Activated CD8-positive, alpha-beta memory T cell treated with anti-CD3 and anti-CD28 coated beads, Interleukin-2, amount 50 U/mL, for 48 hours (primary cell): ENCODE measurements at regions not wholly inside any gene's neighbourhood (a gene's known extent, or its start where the extent isn't known, plus 50 kb on each side); places are given as distances from the start of the nearest gene placed in this dataset.
"Not testable (repeated sequence)": the region's sequence is repeated elsewhere in the genome, so short reads cannot be mapped to it uniquely, and the experiment has no call there.

Experiments
- DNase-seq: peaks from one replicate; pipeline ENCODE4 v3.0.0-alpha.2; 2020

DNA sequence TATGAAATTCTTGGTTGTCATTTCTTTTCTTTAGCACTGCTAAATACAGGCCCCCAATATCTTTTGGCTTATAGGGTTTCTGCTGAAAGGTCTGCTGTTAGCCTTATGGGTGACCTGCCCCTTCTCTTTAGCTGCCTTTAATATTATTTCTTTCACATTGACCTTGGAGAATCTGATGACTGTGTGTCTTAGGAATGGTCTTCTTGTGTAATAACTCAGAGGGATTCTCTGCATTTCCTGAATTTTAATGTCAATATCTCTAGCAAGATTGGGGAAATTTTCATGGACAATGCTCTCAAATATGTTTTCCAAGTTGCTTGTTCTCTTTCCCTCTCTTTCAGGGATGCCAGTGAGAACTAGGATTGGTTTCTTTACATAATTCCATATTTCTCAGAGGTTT is 292.4 kb downstream of the SLC7A11 start:
- no peak for DNase-seq

DNA sequence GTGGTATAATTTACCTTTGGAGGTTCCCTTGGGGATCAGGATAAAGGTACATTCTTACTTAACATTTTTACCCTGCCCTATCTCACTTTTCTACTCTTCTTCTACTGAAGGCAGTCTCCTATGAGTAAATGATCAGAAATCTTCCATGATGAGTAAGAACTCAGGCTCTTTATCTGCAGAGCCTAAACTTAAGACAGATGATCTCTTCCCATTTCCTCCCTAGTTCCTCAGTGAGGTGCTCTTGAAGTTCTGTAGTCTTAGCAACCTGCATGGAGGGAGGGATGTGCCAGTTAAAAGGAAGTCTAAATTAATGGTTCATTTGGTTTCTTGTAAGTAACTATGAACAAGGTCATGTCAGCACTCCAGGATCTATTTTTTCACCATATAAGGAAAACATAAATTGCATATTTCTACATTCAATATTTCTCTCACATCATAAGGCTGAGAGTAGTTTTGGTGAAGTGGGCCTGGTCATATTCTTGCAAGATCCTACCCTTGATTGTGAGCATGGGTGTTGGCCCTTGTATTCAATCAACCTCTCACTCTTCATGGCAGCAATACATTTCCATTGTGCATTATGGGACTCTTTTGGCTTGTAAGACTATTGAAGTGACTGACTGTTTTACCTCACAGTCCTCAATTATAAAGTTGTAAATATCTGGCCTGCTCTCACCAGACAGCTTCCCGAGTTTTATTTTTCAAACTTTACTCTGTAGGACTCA is 295.5 kb downstream of the SLC7A11 start:
- DNase-seq = no peak

DNA sequence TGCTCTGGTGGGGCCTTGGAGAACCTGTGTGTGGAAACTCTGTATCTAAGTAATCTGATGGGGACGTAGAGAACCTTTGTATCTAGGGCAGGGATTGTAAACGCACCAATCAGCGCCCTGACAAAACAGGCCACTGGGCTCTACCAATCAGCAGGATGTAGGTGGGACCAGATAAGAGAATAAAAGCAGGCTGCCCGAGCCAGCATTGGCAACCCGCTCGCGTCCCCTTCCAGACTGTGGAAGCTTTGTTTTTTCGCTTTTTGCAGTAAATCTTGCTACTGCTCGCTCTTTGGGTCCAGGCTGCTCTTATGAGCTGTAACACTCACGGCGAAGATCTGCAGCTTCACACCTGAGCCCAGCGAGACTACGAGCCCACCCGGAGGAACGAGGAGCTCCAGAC is 299.3 kb downstream of the SLC7A11 start:
- DNase-seq = not testable (repeated sequence)

GRCh38 chr4:137942015-137942515 is 300.1 kb downstream of the SLC7A11 start:
- DNase-seq = not testable (repeated sequence)

DNA sequence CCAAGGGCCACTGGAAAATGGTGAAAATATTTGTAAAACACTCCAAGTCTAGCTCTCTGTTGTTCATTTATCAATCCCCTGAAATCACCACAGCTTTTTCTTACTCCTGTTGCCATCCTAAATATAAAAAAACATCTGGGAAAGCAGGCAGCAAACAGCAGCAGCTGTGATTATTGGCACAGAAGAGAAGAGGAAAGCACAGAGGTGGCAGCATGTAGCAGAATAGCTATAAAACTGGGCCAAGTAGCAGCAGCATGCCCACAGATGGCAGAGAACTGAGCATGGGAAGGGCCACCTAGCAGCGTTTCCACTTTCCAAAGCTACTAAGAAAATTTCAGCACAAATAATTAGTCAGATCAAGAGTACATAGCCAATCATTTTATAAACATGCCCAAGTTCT is 307.2 kb downstream of the SLC7A11 start:
- no peak for DNase-seq

DNA sequence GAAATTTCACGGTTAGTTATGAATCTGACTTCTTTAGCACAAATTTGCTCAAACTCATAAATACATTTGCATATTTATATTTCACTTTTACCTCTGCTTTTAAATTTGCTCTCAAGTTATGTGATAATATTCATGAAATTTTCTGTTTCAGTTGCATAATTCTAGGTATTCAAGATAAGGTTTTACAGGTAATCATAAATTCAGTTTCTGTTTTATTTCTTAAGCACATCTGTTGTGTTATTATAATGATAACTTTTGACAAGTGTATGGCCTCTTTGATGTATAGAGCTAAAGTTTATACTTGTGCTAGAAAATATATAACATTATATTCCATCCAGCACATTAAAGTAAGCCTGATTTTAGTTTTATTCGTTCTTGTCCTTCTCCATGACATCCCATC is 308.1 kb downstream of the SLC7A11 start:
- DNase-seq = no peak

DNA sequence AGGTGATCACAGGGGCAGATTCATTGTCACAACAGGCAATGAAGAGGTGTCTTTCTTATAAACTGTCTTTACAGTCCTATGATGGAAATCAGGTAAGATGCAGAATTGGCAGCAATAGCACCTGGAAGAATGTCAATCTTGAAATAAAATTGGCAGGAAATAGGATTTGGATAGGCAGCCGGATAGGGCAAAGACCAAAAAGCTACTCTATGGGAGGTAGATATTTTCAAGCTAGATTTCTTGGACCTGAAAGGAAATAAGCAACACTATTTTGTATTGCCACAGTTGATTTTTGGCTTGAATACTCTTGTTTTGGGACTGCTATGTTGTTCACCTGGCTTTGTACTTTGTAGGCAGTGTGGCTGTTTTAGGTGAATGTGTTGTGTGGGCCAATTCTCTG is 314.2 kb downstream of the SLC7A11 start:
- DNase-seq = no peak

DNA sequence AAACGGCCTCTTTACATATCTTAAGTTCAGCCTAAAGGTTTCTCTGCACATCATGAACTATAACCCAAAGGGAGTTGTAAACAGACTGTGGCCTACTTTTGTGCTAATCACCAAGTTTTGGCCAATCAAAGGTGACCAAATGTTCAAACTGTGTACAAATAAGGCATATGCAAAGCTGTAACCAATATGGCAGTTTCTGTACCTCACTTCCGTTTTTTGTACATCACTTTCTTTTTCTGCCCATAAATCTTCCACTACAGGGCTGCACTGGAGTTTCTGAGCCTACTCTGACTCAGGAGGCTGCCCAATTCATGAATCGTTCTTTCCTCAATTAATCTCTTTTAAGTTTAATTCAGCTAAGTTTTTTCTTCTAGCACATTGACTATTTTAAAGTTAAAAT is 318.7 kb downstream of the SLC7A11 start:
- no peak for DNase-seq

- DNase-seq = no peak
Measured at GRCh38 chr4:137922721-137923120, 319.4 kb downstream of the SLC7A11 start.

- no peak for DNase-seq
Measured at GRCh38 chr4:137909529-137910309, 332.4 kb downstream of the SLC7A11 start.

DNA sequence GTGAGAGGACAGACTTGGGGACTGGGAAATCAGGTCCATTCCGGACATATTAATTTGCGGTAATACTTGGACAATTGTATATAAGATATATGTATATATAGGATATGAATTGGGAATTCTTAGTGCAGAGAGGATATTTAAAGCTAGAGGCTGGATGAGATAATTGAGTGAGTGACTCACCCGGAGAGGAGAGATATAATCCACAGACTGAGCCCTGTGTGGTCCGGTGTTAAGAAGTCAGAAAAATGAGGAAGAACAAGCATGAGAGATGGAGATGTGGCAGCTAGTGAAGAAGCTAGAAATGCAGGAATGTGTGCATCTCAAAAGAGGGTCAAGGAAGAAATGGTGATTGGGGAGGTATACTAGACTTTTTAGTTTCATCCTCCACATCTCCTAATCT is 336.2 kb downstream of the SLC7A11 start:
- no peak for DNase-seq

- DNase-seq = no peak
Measured at GRCh38 chr4:137901114-137901513, 341.0 kb downstream of the SLC7A11 start.

DNA sequence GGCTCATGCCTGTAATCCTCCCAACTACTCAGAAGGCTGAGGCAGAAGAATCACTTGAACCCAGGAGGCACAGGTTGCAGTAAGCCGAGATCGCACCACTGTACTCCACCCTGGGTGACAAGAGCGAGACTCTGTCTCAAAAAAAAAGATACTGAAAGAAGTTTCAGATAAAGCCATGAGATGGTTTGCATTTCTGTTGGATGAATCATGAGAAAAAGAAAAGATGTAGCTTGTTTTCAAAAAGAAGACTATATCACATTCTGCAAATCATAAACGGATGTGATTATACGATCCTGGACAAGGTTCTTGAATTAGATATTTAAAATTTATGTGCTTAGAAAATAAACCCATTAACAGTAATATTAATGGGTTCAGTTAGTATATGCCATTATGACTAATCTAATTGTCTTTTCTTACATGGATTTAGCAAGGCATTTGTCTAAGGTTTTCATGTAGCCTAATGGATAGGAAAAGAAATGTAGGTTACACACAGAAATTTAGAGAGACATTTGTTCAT is 345.9 kb downstream of the SLC7A11 start:
- no peak for DNase-seq

DNA sequence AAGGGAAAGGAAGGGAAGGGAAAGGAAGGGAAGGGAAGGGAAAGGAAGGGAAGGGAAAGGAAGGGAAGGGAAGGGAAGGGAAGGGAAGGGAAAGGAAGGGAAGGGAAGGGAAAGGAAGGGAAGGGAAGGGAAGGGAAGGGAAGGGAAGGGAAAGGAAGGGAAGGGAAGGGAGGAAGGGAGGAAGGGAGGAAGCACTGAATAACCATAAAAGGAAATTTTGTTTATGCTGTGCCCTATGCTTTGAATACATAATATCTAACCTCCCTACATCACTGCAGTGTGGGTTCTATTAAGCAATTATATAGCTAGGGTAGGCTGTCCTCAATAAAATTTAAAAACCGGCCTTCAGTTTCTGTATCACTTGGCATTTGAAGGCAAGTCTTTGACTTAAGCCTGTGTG is 346.6 kb downstream of the SLC7A11 start:
- DNase-seq = not testable (repeated sequence)

DNA sequence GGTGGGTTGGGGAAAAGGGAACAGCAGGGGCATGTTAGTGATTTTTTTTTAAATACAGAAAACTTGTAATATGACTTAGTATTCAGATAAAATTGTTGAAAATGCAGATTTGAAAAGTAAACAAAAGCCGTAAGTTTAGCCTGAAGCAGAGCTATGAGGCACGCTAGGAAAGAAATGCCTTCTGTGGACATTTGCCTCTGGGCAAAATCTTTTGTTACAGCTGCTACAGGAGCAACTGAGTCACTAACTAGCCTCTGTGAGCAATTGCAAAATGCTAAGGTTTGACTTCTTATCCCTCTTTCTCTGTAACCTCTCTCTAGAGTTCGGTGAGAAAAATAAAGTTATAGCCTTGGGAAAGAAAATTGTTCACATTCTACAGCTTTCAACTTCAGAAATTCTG is 350.0 kb downstream of the SLC7A11 start:
- DNase-seq = no peak

- DNase-seq = no peak
Measured at GRCh38 chr4:137890812-137891211, 351.3 kb downstream of the SLC7A11 start.

DNA sequence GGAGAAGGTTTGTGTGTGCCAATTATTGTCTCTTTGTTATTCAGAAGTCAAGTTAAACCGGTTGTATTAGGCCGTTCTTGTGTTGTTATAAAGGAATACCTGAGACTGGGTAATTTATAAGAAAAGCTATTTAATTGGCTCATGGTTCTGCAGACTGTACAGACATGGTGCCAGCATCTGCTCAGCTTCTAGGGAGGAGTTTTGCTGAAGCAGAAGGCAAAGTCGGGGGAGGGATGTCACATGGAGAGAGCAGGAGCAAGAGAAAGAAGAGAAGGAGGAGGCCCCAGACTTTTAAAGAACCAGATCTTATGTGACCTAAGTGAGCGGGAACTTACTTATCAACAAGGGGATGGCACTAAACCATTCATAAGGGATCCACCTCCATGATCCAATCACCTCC is 349.3 kb upstream of the PCDH18 start:
- DNase-seq = no peak

DNA sequence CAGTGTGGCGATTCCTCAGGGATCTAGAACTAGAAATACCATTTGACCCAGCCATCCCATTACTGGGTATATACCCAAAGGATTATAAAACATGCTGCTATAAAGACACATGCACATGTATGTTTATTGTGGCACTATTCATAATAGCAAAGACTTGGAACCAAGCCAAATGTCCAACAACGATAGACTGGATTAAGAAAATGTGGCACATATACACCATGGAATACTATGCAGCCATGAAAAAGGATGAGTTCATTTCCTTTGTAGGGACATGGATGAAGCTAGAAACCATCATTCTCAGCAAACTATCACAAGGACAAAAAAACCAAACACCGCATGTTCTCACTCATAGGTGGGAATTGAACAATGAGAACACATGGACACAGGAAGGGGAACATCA is 335.8 kb upstream of the PCDH18 start:
- DNase-seq = not testable (repeated sequence)

GRCh38 chr4:137866671-137867070 is 334.4 kb upstream of the PCDH18 start:
- no peak for DNase-seq

GRCh38 chr4:137861682-137862081 is 329.4 kb upstream of the PCDH18 start:
- DNase-seq = no peak

DNA sequence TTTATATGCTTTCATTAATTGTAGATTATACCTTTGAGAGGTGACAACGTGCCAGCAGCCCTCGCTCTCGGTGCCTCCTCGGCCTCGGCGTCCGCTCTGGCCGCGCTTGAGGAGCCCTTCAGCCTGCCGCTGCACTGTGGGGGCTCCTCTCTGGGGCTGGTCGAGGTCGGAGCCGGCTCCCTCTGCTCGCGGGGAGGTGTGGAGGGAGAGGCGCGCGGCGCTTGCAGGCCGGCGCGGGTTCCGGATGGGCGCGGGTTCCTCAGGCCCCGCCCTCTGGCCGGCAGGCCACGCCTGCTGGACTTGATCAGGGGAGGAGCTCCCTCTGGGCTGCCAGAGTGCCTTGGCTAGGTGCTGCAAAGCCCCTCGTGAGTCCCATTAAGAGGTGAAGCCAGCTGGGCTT is 321.1 kb upstream of the PCDH18 start:
- no peak for DNase-seq

DNA sequence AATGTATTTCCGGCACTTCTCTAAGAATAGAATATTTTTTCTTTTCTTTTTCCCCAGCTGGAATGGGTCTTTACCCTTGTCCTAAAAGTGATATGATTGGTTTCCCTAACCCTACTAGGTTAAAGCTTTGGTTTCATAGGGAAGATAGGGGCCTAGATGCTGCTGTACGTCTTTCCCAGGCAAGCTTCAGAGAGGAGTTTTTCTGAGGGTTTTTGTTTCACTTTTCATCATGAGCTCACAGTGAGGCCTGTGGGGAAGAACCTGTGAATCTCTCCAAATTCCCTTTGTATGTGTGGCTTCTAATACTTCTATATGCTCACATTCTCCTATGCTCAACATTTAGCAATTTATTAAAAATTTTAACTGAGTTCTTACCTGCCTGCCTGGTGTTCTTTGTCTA is 320.0 kb upstream of the PCDH18 start:
- no peak for DNase-seq

- no peak for DNase-seq
Measured at GRCh38 chr4:137851435-137851834, 319.1 kb upstream of the PCDH18 start.

GRCh38 chr4:137827945-137828344 is 295.7 kb upstream of the PCDH18 start:
- DNase-seq = not testable (repeated sequence)
